NCI-H2196 treated with DMSO at 0.1 percent for 48 hours (cell line): ENCODE measurements at regions not wholly inside any gene's neighbourhood (a gene's known extent, or its start where the extent isn't known, plus 50 kb on each side); places are given as distances from the start of the nearest gene placed in this dataset.
"Not testable (repeated sequence)": the region's sequence is repeated elsewhere in the genome, so short reads cannot be mapped to it uniquely, and the experiment has no call there.

Experiments used
- DNase-seq: peaks from one replicate; lab custom pipeline; 2025; ENCODE audit not compliant: unreplicated experiment; lab: John Stamatoyannopoulos, UW

DNA sequence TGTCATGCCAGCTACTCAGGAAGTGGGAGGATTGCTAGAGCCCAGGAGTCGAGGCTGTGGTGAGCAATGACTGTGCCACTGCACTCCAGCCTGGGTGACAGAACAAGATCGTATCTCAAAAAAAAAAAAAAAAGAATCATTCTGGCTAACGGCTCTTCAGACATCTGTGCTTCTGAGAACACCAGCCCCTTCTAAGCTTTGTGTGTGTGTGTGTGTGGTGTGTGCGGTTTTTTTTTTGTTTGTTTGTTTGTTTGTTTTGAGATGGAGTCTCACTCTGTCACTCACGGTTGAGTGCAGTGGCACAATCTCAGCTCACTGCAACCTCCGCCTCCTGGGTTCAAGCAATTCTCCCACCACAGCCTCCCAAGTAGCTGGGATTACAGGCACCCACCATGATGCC lies 79.4 kb upstream of the DRD5 start:
- DNase-seq, result not testable (repeated sequence)

DNA sequence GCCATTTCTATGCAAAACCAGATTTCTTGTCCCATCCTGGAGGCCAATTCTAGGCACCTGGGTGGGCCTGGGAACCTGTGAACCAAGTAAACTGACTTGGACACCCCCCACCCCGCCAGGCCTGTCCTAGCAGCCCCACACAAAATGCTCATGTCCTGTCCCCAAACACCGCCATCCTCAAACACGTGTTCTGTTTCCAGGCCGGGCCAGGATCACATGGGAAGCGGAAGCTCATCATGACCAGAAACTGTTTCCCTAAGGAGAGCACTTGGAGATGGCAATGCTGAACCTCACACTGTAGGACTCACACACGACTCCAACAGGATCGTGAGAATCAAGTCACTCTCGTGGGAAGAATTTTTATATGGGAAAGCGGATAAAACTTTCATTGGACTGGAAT lies 78.7 kb upstream of the DRD5 start:
- DNase-seq, result not testable (repeated sequence)

DNA sequence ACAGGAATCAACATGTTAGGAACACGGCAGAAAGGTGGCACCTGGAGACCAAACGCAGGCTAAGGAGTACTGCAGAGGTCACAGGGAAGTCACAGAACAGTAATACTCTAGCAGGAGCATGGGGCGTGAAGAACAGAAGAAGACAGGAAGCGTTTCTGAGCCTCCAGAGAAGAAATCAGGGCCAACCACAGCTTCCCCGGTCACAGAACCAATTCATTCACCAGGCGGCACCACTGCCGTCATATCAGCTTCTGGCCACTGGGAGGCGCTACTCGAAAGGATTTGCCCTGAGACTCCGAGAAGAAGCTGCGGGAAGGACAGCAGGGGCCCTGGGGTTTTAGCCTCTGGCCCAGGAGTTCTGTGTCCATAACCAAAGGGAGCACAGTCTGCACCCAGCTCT lies 78.0 kb upstream of the DRD5 start:
- peak; percentile 60 for DNase-seq

DNA sequence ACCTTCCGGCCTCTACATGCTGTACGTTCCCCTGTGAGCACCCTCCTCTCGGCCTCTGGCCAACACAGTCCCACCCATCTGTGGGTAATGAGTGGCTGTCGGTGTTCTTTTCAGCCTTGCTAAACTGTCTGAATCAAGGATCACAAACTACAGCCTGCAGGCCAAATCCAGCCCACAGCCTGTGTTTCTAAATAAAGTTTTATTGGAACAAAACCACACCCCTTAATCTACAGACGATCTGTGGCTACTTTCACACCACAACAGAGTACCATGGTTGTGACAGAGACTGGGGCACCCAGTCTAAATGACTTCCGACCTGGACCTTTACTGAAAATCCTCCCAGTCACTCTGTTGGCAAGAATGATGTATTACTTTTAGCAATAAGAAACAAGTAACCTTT lies 77.3 kb upstream of the DRD5 start:
- not testable (repeated sequence) for DNase-seq

DNA sequence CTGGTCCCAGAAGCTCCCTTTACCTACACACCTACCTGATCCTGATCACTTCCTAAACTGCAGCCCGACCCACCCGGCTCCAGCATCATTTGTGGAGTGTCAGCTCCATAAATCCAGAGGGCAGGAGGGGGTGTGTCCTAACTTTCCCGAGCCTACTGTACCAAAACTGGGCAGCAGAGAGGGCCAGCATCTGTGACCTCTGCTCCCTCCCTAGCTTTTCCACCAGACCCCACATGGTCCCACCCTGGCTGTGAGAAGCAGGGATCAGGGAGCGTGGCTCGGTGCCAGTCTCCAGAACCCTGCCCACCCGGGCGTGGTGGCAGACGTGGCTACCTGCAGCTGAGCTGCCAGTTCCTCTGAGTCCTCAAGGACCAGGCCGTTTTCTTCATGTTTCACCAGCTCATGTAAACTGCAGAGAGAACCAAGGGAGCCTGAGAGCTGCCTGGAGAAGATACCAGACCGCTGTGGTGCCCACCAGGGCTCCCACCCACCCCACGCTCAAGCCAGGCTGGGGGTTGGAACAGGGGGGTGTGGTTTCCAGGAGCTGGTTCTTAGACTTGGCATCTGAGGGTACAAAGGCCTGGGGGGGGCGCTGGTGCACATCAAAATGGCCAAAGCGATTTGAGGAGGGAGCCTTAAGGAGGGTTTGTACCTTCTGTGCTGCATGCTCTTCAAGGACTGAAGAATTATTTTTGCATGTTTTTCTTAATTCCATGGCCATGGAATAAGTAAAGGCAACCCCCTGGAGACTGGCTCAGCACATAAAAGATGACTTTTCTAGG lies 76.7 kb upstream of the DRD5 start:
- DNase-seq, result no peak

DNA sequence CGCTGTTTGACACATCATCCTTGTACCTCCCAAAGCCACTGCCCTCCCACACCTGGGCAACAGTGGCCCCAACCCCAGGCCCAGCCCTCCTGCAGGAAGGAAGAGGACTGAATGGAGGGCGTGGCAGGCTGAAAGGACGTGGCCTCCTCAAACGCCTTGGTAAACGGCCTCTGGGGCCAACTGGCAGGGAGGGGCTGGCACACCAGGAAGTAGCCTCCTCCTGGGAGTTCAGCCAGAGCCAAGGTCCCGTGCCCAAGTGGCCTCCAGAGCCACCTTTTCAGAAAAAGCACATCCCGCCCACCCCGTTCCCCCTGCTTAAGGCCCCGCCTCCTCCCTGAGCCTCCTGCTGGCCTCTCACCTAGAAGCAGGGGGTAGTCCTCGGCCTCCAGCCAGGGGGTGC lies 74.2 kb upstream of the DRD5 start:
- peak; percentile 49 for DNase-seq

DNA sequence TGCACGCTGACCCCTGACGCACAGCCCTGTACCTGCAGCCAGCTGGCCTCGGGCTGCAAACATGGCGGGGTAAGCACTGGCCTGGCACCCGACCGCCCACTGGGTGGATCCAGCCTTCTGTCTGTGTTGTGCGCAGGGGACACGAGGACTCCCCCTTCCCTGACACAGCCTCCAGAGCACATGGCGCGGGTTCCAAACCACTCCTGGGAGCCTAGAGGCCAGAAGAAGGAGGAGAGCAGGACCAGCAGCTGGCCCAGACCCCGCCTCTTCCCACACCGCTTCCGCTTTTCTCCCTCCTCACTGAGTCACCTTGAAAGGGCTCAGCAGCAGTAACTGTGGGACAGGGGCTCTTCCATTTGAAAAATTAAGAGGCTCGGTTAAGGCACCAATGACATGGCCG lies 73.5 kb upstream of the DRD5 start:
- not testable (repeated sequence) for DNase-seq

DNA sequence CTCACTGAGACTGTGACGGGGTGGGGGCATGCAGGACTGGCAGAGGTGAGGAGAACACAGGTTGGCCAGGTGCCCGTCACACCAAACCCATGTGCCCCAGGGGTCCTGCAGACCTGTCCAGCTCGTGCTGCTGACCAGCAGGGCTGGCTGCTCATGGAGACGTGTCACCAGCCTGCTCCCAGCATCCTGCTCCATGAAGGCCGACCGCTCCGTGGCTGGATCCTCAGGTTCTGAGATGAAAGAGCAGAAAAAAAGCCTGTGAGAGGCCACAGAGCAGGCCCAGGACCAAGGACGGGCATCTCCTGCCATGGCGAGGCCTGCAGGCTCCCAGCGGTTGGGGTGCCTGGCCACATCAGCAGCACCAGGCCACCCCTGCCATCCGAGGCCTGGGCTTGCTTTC lies 71.7 kb upstream of the DRD5 start:
- DNase-seq, result no peak

DNA sequence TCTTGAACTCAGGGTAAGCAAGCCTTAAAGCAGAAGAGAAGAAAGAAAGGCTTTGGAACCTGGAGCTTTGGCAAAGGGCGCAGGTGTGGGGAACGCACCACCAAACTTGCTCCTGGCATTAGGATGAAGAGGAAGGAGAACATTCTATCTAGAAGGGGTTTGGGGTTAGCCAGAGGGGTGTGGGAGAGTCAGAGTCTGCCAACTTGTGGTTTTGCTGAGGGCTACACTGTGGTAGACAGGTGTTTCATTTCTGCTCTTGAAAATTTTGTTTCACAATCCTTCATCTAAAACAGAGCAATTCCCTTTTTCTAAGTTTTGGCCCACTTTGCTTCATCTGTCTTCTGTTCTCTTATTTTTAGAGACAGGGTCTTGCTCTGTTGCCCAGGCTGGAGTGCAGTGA lies 66.2 kb upstream of the DRD5 start:
- not testable (repeated sequence) for DNase-seq

DNA sequence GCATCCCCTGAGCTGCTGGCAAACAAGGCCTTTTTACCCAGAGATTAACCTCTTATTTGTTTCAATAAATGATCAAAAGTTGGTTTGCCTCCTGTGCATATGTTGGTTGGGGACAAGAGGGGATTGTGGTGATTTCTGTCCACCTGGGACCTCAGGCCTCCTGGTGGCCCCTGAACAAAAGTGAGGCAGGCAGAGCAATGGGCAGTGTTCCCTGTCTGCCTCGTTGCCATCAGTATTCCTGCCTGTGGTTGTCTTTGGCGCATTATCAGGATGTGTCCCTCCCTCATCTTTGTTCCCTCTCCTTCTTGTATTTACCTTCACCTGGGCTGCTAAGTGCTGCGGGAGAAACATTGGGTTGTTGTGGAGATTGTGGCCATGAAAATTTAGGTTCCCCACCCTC lies 65.3 kb upstream of the DRD5 start:
- DNase-seq, result no peak

DNA sequence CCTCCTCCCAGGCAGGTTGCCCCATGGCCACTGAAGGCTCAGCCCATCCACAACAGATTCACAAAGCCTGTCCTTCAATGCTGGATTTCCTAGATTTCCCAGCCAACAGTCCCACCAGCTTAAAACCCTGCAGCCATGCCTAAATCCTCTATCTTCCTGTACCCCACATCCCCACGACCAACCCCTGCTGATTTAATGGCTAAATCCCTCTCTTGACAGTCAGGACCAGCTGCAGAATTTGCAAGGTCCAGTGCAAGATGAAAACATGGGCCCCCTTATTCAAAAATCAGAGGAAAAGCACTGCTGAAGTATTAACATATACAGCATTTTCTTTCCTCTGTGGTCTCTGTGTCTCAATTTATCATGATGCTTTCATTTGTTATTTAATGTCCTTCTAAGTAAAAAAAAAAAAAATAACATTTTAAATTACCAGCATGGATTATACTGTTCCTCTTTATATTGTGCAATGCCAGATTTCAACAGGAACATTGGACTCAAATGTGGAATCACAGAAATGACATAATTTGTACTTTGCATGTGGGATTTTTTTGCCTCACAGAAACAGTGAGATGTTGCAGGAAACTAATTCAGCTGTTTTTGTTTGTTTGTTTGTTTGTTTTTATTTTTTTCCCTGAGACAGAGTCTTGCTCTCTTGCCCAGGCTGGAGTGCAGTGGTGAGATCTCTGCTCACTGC lies 63.0 kb upstream of the DRD5 start:
- DNase-seq, result not testable (repeated sequence)

DNA sequence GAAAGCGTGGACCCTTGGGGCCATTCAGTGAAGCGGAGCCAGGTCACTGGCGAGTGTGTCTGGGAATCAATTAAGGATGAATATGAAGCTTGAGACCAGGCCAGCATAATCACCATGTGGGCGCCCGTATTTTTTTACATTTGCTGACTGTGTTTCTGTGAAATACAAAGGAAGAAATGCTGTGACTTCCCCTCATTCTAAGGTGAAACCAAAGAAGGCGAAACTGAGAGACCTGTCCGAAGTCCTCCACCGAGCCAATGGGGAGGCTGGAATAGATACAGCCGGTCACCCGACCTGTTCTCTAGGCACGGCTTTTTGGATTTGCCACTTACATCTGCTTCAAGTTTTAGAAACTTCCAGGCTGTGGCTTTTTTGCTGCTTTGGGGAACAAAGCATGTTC lies 59.3 kb upstream of the DRD5 start:
- not testable (repeated sequence) for DNase-seq
